HG03575 (cell line): ENCODE measurements at regions not wholly inside any gene's neighbourhood (a gene's known extent, or its start where the extent isn't known, plus 50 kb on each side); places are given as distances from the start of the nearest gene placed in this dataset.

ENCODE experiments used
- ATAC-seq: cut with Tn5 transposase; IDR thresholded peaks from one replicate; pipeline ENCODE4 v1.9.1; 2021; ENCODE audit not compliant: unreplicated experiment, insufficient number of reproducible peaks, low FRiP score; ENCODE audit errors: extremely low read depth

DNA sequence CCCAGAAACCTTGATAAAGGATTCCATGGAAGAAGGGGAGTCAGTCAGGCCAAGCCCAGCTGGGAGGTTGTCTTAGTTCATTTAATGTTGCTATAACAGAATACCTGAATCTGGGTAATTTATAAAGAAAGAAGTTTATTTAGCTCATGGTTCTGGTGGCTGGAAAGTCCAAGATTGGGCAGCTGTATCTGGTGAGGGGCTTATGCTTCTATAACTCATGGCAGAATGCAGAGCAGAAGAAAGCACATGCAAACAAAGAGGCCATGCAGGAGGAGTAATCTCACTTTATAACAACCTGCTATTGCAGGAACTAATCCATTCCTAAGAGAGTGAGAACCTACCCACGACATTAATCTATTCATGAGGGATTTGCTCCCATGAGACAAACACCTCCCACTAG, 54.2 kb upstream of the ANKRD1 start:
- ATAC-seq = no peak

DNA sequence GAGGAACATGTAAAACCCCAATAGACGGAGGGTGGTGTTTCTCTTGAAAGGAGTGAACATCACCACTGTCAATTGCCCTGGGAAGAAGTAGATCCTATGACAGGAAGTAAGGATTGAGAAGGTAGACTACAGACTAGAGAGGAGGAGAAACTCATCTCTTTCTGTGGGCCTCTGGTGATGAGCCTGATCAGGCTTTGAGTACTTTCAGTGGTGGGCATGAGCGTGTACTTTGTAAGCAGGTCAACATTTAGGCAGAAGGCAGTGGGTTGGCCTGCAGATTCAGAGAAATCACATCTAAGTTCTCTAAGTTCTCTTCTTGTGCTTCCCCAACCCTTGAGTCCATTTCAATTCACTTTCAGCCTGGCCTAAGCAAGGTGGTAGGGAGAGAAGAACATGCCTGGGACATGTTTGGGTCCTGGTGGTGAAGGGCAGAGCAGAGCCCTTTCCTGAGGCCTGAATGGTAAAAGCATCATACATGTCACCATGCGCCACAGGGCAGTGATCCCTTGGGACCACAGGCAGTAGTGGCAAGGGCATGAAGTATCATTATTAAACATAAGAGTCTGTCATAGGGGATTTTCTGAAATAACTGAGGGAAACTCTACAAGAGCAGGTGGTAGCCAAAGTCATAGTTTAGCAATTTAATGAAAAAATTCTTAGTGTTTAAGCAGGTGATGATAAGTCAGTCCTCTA, 56.4 kb upstream of the ANKRD1 start:
- ATAC-seq = no peak

DNA sequence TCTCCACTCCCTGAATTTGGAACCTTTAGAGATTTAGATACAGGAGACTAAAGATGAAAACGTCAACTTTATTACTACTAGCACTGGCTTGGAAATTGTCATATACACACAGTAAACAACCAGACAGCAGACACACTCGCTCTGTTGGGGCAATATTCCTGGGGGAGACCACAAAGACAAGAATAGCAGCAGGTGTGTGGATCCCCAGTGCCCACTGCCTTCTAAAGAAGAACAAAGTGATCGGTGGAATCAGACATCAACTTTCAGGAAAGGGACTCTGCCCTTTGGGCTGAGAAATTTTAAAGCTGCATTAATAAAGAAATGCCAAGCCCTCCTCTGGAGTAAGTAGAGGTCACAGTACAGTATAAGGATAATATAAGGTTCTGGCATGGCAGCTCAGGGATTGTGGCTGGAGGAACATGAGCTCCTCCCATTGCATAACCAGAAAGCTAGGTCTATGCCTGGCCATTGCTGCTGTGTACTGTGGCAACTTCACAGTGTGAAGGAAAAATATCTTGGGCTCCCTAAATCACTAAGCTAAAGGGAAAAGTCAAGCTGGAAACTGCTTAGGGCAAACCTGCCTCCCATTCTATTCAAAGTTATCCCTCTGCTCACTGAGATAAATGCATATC, 57.1 kb upstream of the ANKRD1 start:
- ATAC-seq = no peak

DNA sequence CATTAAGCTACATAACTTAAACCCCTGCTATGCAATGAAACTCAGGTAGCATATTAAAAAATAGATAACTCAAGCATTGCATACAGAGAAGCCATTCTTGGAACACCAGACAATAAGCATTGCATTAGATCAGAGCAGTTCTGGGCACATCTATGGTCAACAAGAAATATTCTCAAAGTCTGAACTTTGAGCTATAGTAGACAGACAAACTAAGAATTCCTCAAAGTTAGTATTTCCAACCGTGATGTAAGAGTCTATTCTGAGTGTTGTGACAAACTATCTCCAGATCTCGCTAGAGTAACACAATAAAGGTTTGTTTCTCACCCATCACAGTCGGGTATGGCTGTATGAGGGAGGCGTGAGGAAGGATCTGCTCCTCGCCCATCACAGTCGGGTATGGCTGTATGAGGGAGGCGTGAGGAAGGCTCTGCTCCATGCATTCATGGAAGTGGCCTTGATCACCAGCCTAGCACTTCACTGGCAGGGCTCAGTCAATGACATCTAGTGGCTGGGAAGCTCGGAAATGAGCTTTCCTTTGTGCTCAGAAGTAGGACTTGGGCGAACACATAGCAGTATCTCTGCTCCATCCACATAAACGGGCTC, 61.6 kb upstream of the ANKRD1 start:
- ATAC-seq = no peak

DNA sequence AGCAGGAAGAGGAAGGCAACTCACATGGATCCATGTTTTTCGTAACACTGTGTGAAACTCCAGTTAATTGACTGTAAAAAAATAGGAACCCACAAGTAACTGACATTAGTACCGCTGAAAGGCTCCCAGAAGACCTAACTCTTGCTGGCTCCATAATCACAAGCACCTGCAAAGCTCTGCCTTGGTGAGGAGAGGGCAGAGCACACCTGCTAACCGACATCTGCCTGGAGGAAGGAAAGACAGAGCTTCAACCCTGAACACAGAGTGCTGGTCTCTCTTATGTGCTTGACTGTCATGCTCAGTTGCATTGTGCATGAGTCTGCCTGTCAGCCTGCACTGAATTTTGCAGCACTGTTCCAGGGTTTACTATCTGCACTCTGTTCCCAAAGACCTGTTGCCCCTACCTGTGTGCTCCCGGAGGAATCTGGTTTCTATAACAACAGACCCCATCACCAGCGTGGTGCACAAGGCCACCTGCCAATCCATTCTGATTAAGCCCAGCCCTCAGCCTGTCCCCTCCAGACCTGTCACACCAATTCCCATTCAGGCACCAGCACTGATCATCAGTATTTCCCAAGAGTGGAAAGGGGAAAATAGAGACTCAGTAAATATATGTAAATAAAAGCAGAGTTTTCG, 63.1 kb upstream of the ANKRD1 start:
- no peak for ATAC-seq

DNA sequence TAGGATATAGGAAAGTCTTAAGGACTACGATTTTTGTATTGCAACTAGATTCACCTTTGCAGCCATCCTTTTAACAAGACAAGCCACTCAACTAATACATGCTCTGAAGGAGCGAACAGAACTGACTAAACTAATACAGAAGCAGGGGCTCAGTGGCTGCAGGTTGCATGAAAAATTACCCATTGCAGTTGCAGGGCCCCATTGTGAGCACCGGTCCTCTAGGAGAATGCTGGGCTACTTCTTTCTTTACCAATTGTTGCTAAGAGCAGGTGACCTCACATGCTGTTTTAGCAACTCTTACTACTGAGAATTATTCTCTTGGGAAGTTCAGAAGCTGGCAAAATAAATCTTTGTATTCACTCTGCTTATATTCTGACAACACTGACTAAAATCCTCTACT, 64.0 kb upstream of the ANKRD1 start:
- no peak for ATAC-seq

DNA sequence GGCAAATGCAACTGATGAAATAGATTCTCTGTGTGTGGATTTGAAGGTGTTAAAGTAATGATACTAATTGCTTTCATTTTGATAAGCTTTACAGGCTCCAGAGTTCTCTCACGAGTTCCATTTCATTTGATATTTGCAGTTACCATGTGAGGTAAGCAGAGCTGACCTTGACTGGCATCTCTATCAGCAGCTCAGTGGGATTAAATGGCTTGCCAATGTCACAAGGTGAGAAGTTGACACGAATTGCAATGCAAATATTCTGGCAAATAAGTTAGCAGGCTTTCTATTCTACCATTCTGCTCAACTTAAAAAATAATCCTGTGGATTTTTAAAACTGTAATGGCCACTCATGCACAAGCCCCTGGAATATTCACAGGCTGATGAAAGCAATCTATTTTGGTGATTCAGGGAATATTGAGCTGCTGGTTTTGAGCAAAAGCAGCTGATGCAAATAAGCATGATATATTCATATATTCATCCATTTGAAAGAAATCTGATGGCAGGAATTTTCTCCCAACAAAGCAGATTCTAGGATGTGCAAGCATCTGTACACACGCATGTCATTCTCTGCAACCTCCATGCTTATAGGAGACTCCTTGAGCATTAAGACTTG, 64.5 kb upstream of the ANKRD1 start:
- no peak for ATAC-seq

DNA sequence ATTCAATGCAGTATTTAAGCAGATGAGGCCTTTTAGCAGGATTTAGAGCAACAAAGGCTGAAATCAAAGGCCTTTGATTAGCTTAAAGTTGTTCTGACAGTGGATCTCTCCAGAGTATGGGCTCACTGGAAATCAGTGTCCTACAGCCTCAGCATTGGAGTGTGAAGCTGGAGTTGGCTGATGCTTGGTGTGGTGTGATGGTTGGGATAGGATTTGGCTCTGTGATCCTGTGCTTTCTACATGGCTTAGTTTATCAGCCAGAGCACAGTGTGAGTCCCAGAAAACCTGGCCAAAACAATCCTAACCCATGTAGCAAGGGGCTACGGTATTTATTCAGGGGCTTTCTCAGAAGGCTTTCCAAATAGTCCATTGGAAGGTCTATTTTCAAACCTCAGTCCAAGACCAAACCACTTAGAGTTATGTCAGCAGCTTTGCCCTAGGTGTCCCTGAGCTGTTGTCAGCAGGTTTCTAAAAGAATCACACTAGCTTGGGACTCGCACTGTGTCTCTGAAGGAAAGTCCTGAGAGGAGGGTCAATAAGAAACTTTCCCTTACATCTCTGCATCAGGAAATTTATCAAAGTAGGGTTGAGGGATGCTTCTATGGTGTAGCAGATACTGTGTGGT, 65.4 kb upstream of the ANKRD1 start:
- no peak for ATAC-seq

DNA sequence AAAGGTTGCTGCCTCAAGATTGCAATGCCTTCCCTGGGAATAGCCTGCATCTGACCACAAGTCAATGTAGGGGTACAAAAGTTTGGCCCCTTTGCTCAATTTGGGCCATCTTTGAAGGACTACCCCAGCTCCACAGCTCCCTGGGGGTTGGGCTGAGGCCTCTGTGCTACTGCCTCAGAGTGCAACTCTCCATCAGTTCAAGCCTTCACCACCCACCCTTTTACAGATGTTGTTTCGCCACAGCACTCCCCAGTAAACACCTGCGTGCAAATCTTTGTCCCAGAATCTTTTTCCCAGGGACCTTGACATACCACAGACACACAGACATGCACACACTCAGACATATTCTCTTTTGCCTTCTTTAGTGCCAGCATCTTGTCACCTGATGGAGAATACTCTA, 66.0 kb upstream of the ANKRD1 start:
- ATAC-seq = no peak

DNA sequence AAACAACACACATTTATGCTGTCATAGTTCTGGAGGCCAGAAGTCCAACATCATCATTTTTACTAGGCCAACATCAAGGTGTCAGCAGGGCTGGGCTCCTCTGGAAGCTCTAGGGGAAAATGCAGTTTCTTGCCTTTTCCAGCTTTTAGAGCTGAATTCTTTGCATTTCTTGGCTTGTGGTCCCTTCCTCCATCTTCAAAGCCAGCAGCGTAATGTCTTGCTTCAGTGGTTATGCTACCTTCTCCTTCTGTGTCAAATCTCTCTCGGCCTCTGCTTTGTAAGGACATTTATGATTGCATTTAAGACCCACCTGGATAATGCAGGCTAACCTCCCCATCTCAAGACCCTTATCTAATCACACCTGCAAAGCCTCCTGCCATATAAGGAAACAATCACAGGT, 66.5 kb upstream of the ANKRD1 start:
- ATAC-seq = no peak

DNA sequence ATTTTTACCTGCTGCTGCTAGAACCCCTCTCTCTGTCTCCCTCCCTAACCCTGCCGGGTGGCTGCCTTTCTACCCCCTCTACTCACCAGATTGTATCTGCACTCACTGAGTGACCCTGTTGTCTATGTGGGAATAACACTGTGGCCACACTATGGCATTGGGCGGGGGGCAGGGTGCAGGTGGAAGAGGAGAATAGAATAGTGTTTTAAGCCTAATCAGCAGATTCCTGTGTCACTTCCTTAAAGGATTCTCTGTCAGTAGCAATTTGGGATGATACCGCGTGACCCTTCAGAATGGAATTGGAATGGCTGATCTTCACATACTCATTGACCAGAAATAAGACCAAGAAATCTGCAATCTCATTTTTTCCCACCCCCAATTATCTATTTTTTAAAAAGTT, 67.1 kb upstream of the ANKRD1 start:
- ATAC-seq = no peak

DNA sequence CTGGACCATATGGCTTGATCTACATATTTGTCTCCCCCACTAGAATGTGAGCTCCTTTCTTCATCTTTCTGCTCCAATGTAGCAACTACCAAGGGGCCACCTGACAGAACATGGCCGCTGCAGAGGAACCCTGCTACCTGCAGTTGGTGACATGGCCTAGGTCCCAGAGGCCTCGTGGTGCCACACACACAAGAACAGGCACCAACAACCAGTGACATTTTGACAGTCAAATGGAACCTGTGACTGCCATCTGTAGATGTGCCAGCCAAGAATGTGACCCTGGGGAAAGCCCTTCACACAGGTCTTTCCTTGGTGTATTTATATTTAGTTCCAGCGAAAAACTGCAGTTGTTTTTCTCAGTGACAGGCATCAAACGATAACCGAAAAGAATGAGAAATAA, 67.9 kb upstream of the ANKRD1 start:
- ATAC-seq = no peak

DNA sequence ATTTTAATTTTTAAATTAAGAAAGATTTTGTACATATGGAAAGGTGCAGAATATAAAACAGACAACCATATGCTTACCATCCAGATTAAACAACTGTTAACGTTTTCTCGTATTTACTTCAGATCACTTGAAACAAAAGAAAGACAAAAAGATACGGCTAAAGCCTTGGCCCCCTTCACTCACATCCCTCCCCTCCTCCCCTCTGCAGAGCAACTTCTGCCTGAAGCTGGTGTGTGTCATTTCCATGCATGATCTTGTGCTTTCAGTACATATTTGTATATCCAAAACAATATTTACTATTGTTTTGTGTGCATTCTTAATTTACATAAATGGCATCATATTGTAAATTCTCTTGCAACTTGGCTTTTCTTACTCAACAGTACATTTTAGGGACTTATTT, 68.5 kb upstream of the ANKRD1 start:
- ATAC-seq = no peak

DNA sequence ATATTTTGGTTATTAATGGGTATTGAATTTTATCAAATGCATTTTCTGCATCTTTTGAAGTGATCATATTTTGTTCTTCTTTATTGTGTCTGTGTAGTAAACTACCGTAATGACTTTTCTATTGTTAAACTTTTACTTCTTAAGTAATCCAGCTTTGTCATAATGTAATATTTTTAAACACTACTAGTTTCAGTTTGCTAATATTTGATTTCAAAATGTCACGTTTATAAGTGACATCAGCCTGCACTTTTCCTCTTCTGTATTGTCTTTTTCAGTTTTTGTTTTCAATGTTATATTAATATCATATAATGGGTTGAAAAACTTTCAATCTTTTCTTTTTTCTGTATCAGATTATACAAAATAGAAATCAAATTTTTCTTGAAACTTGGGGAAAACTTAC, 71.6 kb upstream of the ANKRD1 start:
- ATAC-seq = no peak

DNA sequence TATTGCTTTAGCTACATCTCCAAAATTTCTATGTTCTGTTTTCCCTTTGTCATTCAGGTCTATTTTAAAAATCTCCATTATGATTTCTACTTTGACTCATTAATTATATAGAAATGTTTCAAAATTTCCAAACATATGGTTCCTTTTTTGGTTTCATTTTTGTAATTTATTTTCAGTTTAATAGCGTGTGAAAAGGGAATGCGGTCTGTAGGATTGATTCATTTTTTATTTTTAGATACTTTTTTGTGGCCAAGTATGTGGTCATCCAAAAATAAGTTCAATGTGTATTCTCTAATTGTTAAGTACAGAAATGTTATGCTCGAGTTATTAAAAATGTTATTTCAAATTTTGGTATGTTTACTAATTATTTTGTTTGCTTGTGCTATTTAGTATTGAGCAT, 72.5 kb upstream of the ANKRD1 start:
- ATAC-seq = peak; percentile 35

DNA sequence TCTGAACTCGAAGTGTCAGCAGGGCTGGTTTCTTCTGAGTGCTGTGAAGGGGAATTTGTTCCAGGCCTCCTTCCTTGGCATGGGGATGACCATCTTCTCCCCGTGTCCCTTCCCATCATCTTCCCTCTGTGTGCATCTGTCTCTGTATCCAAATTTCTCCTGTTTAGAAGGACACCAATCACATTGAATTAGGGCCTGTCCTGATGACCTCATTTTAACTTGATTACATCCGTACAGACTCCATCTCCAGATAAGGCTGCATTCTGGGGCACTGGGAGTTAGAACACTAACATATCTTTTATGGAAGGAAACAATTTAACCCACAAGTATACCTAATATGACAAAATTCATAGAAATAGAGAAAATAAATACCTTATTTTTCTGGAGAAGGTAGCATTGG, 76.8 kb upstream of the ANKRD1 start:
- ATAC-seq = no peak

DNA sequence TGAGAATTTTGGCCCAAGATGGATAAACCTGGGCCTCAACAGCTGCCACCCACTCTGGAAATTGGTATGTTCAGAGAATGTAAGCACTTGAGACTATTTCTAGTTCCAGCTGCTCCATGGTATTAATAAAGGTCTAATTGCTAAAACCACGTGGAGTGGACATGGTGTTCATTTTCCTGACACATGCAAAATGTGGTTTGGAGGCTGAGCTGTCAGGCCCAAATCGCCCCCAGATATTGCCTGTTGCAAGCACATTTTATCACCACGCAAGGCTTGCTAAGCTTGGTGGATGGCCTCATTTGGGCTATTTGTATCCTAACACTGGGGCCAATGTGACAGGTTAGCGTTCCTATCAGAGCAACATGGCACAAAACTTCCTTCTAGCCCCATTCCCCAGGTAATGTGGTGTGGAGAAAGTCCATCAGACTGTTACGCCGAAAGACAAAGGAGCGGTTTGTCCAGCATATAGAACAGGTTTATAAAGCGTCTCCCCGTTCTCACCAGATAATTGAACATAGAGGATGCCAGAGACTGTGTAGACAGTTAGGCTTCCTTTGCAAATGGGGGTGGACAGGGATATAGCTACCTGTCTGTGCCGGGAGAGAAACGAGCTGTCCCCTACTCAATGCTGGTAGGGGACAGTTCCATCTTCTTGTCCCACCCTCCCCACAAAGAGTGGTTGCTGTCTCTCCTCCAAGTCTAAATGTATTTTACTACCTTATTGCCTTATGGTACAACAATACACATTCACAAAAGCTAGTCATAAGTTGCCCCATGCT, 78.0 kb upstream of the ANKRD1 start:
- ATAC-seq = no peak

DNA sequence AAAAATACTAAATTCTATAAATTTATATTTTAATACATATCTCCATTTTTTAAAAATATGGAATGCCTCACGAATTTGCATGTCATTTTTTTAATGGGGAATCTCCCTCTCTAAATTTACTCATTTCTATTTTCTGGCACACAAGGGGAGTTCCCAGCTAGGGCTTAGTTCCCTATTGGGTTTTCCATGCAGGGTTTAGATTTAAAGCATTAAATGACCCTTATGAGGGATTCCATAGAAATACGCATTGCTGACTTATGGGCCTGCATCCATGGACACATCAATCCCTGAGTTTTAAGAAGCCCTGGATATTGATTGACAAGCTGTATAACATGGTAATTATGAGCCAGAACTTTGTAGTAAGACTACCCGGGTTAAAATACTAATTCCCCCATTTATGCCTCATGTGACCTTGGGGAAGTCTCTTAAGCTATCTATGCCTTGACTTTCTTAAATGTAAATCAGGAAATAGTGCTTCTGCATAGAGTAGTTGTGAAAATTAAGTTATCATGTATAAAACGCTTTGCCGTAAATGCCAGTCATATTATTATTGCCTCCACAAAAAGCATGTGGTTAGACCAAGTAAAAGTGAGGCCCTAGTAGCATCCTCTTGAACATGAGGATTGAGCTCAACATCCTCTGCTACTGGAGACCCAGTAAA, 78.8 kb upstream of the ANKRD1 start:
- ATAC-seq = no peak
